HG03103 (cell line): ENCODE measurements at regions not wholly inside any gene's neighbourhood (a gene's known extent, or its start where the extent isn't known, plus 50 kb on each side); places are given as distances from the start of the nearest gene placed in this dataset.

ENCODE experiments used
- ATAC-seq: cut with Tn5 transposase; IDR thresholded peaks from one replicate; pipeline ENCODE4 v1.9.1; 2021; ENCODE audit warnings: low read depth; ENCODE audit not compliant: unreplicated experiment

DNA sequence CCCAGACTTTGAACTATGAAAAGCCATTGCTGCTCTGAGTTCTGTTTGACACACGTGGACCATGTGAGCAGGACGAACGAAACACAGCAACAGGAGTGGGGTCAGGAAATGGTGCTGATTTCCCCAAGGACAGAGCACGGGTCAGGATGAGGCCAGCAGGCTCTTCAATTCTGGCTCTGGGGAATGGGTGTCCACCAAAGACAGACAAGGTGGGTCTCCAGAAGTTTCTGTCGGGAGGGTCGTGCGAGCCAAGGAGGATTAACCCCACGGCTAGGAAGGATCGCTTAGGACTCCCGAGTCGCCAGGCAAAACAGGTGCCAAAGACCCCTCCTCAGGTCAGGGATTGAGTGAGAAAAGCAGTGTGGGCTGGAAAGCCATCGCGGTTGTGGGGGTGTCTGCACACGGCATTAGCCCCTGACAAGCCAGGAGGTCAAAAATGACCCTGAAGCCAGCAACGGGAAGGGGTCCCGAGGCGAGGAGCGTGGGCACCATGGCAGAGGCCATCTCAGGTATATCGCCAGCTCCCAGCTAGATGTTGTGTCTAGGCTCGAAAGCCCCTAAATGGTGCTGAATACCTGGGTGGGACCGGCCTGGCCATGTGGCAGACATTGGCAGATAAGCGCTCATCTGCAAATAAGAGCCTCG, 213.9 kb upstream of the SALL3 start:
- ATAC-seq, result no peak

DNA sequence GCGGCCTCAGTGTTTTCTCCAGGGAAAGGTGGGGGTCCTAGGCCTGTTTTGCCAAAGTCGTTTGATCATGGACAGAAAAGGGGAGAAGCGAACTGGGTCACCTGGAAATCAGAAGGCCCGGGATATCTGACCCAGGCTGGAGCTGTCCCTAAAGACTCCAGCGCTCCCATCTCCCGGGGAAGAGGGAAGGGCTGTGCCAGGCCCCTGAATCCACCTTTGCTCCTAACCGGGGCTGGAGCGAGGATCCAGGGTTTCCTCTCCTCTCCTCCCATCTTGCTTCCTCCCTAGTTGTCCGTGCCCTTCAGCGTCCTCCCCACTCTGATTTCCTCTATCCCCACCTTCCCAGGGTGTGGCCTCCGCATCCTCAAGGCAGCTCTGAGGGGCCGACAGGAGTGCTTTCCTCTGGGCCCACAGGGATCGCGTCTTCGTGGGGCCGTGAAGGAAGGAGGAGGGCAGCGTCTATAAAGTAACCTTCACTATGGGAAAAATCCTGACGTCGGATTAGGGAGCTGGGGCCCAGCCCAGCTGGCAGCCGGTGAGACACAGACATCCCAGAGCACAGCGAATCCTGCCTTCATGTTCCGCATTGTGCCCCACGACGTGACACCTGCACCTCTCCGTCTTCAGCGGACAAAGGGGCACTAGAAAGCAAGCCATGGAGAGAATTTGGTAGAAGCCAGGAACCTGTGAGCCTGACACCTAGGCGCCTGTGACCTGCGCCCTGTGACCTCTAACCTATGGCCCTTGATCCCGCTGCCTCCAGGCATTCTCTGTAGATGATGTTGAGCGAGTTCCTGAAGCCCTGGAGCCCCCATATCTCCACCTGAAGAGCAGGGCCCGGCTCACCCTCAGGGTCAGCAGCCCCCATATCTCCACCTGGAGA, 212.7 kb upstream of the SALL3 start:
- ATAC-seq, result no peak

GRCh38 chr18:78767648-78768071, 212.0 kb upstream of the SALL3 start:
- ATAC-seq, result no peak

GRCh38 chr18:78768221-78768620, 211.4 kb upstream of the SALL3 start:
- no peak for ATAC-seq

- ATAC-seq, result no peak
Measured at GRCh38 chr18:78768656-78769501, 210.7 kb upstream of the SALL3 start.

- ATAC-seq, result no peak
Measured at GRCh38 chr18:78769502-78770105, 210.0 kb upstream of the SALL3 start.

GRCh38 chr18:78770139-78770822, 209.3 kb upstream of the SALL3 start:
- no peak for ATAC-seq

DNA sequence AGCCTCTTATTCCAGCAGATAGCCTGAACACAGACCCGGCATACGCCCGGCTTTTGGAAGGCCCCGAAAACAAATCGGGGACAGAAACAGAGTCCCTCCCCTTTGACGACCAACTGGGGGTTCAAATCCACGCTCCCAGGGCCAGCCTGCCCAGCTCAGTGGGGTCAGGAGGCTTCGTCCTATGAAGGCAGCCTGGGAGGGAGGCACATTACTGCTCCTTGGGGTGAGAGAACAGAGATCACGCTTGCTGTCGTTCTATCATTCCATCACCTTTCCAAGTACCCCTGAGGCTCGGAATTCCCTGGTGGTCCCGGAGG, 208.8 kb upstream of the SALL3 start:
- no peak for ATAC-seq

- no peak for ATAC-seq
Measured at GRCh38 chr18:78771496-78772359, 207.9 kb upstream of the SALL3 start.

DNA sequence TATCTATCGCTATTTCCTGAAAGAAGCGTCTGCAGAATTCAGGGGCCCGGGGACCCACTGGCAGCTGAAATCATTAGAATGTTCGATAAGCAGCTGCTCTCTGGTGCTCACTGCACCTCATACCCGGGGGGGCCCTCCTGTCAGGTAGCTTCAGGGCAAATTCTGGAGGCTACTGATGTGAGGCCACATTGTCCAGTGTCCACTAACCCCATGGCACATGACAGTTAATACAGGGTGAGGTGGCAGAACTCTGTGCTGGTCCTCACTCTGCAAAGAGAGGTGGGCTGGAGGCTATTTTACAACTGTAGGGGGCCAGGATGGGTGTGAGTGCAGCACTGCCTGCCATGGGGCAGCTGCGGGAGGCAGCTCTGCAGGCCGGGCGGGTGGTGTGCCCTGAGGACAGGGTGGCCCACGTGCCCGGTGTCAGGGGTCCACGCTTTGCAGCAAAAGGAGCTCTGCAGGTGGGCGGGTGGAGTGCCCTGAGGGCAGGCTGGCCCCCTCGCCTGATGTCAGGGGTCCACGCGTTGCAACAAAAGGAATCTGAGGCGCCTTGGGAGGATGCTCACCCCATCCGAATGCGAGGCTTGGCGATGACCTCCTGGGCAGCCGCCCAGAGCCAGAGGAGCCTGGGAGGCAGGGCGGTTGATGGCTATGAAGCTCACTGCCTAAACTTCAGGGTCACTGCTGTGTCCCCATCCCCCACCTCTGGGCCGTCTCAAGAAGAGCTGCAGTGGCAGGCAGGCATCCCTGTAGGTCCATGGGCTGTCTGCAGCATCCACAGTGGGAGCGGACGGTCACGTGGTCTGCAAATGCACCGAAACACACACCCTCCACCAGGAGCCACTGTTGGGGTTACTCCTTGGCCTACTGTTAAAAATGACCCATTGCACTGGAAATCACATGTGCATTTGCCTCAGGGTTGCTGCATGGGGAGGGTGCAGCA, 207.0 kb upstream of the SALL3 start:
- no peak for ATAC-seq

DNA sequence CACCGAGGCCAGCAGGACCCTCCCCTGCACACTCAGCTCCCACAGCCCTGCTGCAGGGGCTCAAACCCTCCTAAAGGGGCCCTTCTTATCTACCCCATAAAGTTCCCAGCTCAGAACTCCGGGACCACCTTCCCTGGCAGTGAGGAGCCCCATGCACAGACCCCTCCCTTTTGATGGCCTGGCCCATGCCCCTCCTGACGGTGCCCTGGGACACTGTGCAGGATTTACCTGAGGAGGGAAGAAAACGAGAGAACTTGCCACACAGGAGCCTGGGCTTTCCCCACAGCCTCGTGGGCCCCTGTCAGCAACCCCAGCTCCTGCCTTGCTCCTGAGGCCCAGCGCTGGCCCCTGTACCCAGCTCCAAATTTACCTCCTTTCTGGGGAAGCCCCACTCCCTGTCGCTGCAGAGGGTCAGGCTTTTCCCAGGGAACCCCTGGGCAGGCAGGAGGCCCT, 206.3 kb upstream of the SALL3 start:
- ATAC-seq, result no peak

GRCh38 chr18:78773819-78774218, 205.8 kb upstream of the SALL3 start:
- no peak for ATAC-seq

DNA sequence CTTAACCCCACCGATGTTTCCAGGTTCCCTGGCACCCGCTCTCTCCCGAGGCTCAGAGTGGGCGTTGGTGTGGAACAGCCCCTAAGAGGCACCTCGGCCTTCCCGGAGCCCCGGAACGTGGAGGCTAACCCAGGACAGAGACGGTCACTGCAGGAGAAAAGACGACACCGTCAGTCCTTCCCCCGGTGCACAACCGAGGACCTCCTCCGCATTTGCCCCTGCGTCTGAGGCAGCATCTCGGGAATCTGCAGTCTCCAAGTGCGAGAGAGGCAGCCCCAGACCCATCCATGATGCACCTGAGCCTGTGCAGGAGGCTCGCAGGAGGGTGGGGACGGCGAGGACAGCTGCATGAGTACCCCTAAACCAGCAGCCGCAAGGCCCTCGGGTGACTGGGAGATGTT, 204.9 kb upstream of the SALL3 start:
- ATAC-seq, result no peak

- no peak for ATAC-seq
Measured at GRCh38 chr18:78776151-78776550, 203.5 kb upstream of the SALL3 start.

GRCh38 chr18:78776706-78777285, 202.8 kb upstream of the SALL3 start:
- ATAC-seq, result no peak

DNA sequence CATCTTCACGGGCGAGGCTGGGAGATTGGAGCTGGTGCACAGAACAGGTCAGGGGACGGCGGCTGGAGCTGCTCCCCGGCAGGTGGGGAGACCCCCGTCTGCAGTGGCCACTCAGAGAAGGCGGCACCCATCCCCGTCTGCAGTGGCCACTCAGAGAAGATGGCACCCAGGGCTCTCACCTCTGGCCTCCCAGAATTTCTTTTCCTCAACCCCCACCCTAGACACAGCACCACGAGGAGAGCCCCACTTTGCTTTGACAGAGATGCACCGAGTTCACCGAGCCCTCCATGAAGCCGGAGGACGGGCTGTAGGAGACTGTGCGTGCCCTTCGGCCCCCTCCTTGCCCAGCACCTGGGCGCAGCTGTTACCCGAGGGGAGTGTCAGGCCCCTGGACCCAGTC, 201.6 kb upstream of the SALL3 start:
- no peak for ATAC-seq

- ATAC-seq, result no peak
Measured at GRCh38 chr18:78778651-78779050, 201.0 kb upstream of the SALL3 start.
